Calu3 (cell line): ENCODE measurements at regions not wholly inside any gene's neighbourhood (a gene's known extent, or its start where the extent isn't known, plus 50 kb on each side); places are given as distances from the start of the nearest gene placed in this dataset.

Experiments used
- BruUV-seq: library from RNA; stranded (reverse); fragments of 400-500 nt; replicated peaks from 2 replicates; lab custom pipeline; 2021; lab: Mats Ljungman, UMichigan
- CTCF ChIA-PET: fragments of 300-600 bp; sonication (Branson Sonifier 250); formaldehyde crosslinking; loops from one replicate; lab custom pipeline; 2022; ENCODE audit warnings: antibody characterized with exemption; lab: Charles Lee
- DNase-seq: peaks from one replicate; pipeline ENCODE4 v3.0.0; 2022
- H3K27ac Mint-ChIP-seq: one replicate; pipeline ENCODE4 v1.8.0; 2022; ENCODE audit warnings: mixed read lengths; ENCODE audit not compliant: unreplicated experiment
- H3K27me3 Mint-ChIP-seq: one replicate; pipeline ENCODE4 v1.8.0; 2022; ENCODE audit warnings: mixed read lengths; ENCODE audit not compliant: unreplicated experiment
- H3K36me3 Mint-ChIP-seq: one replicate; pipeline ENCODE4 v1.8.0; 2022; ENCODE audit warnings: mild to moderate bottlenecking, moderate library complexity, mixed read lengths; ENCODE audit not compliant: insufficient read depth, unreplicated experiment
- H3K4me1 Mint-ChIP-seq: one replicate; pipeline ENCODE4 v1.8.0; 2022; ENCODE audit warnings: mild to moderate bottlenecking, low read depth, mixed read lengths; ENCODE audit not compliant: unreplicated experiment
- H3K4me3 Mint-ChIP-seq: one replicate; pipeline ENCODE4 v1.8.0; 2022; ENCODE audit warnings: mild to moderate bottlenecking, low read depth, moderate library complexity, mixed read lengths; ENCODE audit not compliant: unreplicated experiment
- H3K9me3 Mint-ChIP-seq: one replicate; pipeline ENCODE4 v1.8.0; 2022; ENCODE audit warnings: low read depth, mixed read lengths; ENCODE audit not compliant: unreplicated experiment
- CTCF ChIP-seq: fragments of 200-600 bp; IDR thresholded peaks from one replicate; pipeline ENCODE4 v1.8.0; 2022; ENCODE audit warnings: antibody characterized with exemption; ENCODE audit not compliant: unreplicated experiment
- intact Hi-C: fragments of 100-400 bp; cut with micrococcal nuclease; formaldehyde crosslinking; loops from one replicate; pipeline ENCODE4 v1.10.0; 2022; ENCODE audit not compliant: unreplicated experiment

- DNase-seq = no peak
- peaks cover 5% of the 10 kb centered on the region for H3K9me3 Mint-ChIP-seq
- intact Hi-C loops = no loop called here
- no TSS peak for BruUV-seq
- peaks cover 6% of the 10 kb centered on the region for H3K4me1 Mint-ChIP-seq
- no peak overlapping the region for H3K4me3 Mint-ChIP-seq
- no peaks in the 10 kb centered on the region for H3K36me3 Mint-ChIP-seq
- H3K27me3 Mint-ChIP-seq = peaks cover 40% of the 10 kb centered on the region
- CTCF ChIA-PET = no interaction called here
- no peak for TF ChIP-seq CTCF
- no peak overlapping the region for H3K27ac Mint-ChIP-seq
Measured at GRCh38 chr19:34588846-34589245, 88.1 kb downstream of the SCGB2B2 start.

DNA sequence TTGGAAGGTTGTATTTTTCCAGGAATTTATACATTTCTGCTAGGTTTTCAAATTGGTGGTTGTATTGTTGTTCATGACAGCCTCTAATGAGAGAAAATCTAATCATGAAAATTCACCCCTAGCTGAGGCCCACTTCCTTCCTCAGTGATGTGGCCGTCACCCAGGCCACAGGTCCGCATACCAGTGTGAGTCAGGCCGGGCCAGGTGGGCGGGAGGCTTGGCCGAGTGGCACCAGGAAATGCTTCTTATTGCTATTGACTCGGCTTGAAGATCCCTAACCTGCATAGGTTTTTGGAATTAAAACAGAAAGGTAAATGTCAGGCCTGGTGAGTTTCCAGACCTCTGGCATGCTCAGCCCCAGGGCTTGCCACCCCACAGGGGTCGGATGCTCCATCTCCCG, 88.7 kb downstream of the SCGB2B2 start:
- no TSS peak for BruUV-seq
- Mint-ChIP-seq H3K27me3 (peaks cover 36% of the 10 kb centered on the region), H3K9me3 (peaks cover 5% of the 10 kb centered on the region), H3K4me3 (no peak overlapping the region), H3K36me3 (no peaks in the 10 kb centered on the region), H3K27ac (no peak overlapping the region), H3K4me1 (peaks cover 6% of the 10 kb centered on the region)
- no peak for TF ChIP-seq CTCF
- CTCF ChIA-PET = no interaction called here
- intact Hi-C loops = no loop called here
- peak; percentile 79 for DNase-seq

DNA sequence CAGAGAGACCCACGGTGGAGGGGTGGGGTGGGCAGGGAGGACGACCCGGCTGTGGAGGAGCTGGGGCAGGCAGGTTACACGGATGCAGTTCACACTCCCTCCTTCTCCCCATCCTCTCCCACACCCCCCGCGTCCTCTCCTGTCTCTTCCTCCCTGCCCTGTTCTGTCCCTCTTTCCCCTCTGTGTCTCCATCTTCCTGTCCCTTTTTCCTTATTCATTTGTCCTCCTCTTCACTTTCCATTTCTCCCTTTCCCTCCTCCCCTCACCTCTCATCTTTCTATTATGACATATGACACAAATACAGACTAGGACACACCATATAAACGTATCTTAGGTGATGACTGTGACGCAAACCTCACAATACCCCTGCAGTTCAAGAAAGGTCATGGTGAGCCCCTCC, 96.6 kb downstream of the SCGB2B2 start:
- H3K36me3 Mint-ChIP-seq = no peaks in the 10 kb centered on the region
- intact Hi-C loops = no loop called here
- no peaks in the 10 kb centered on the region for H3K9me3 Mint-ChIP-seq
- H3K4me1 Mint-ChIP-seq = no peaks in the 10 kb centered on the region
- CTCF ChIA-PET = no interaction called here
- H3K27me3 Mint-ChIP-seq = peaks cover 65% of the 10 kb centered on the region
- no peak for DNase-seq
- H3K27ac Mint-ChIP-seq = no peak overlapping the region
- no peak for TF ChIP-seq CTCF
- H3K4me3 Mint-ChIP-seq = no peak overlapping the region
- no TSS peak for BruUV-seq

GRCh38 chr19:34580055-34580336, 97.0 kb downstream of the SCGB2B2 start:
- BruUV-seq = no TSS peak
- CTCF ChIA-PET = no interaction called here
- no peak for DNase-seq
- no peak overlapping the region for H3K27ac Mint-ChIP-seq
- intact Hi-C loops = no loop called here
- H3K9me3 Mint-ChIP-seq = no peaks in the 10 kb centered on the region
- H3K4me1 Mint-ChIP-seq = no peaks in the 10 kb centered on the region
- H3K27me3 Mint-ChIP-seq = peaks cover 61% of the 10 kb centered on the region
- no peak for TF ChIP-seq CTCF
- no peaks in the 10 kb centered on the region for H3K36me3 Mint-ChIP-seq
- no peak overlapping the region for H3K4me3 Mint-ChIP-seq
